ENCODE measurements at regions not wholly inside any gene's neighbourhood (a gene's known extent, or its start where the extent isn't known, plus 50 kb on each side); places are given as distances from the start of the nearest gene placed in this dataset.

DNA sequence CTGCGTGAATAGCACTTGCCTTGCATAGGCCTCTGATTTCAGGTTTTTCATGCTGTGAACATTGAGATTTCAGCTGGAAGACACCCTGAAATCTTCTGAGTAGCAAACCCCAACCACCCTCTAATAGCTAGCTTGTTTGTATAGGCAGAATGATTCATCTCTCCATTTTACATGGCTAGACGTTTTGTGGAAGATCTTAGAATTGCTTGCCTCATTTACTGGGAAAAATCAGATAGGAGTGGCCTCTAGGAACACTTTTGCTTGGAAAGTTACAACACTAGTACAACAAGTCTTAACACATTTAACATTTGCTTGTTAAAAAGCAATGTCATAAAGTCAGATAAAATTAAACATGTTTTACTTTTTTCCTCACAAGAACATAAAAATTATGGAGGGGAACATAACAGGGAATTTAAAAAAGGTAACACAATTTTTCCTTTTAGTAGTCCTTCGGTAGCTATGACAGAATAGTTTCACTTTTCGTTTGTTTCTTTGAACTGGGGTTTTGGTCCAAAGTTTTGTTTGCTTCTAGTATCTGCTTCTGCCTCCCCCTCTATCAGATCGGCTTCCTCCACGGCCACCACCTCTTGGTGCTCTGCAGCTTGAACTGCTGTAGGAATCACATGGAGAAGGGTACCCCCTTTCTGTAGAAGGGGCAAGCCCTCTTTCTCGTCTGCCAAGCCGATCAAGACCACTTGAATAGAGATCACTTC lies 102.2 kb upstream of the PTCHD4 start:
- H3K27me3 ChIP-seq, result no peaks in the 10 kb centered on the region
- TF ChIP-seq, protein P1, sequence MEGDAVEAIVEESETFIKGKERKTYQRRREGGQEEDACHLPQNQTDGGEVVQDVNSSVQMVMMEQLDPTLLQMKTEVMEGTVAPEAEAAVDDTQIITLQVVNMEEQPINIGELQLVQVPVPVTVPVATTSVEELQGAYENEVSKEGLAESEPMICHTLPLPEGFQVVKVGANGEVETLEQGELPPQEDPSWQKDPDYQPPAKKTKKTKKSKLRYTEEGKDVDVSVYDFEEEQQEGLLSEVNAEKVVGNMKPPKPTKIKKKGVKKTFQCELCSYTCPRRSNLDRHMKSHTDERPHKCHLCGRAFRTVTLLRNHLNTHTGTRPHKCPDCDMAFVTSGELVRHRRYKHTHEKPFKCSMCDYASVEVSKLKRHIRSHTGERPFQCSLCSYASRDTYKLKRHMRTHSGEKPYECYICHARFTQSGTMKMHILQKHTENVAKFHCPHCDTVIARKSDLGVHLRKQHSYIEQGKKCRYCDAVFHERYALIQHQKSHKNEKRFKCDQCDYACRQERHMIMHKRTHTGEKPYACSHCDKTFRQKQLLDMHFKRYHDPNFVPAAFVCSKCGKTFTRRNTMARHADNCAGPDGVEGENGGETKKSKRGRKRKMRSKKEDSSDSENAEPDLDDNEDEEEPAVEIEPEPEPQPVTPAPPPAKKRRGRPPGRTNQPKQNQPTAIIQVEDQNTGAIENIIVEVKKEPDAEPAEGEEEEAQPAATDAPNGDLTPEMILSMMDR (IDR thresholded peaks at IDR 0.05), result no peak

DNA sequence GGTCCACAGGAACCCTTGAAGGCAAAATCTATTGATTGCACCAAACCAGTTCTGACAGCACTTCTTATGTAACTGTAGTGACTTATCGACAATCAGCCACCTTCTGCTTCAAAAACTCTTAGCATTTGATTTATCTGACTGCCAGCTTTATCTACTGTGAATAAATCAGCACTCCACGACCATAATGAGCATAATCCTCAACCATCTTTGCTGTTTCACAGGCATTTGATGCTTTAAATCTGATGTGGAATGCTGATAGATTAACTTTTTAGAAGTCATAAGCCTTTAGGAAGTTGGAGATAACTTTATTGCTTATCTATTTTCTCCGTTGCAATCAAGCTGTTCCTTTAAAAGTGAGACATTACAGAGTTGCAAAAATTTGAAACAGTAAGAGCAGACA lies 101.5 kb upstream of the PTCHD4 start:
- DNase-seq, result no peak
- TF ChIP-seq, protein P1 (IDR thresholded peaks at IDR 0.05), result no peak
- no peak overlapping the region for H3K27ac ChIP-seq
- intact Hi-C loops (cut with DNase I; ENCODE audit: low total_unique reads), result no loop called here
- no peak overlapping the region for H3K4me3 ChIP-seq
- H3K36me3 ChIP-seq, result no peaks in the 10 kb centered on the region
- H3K4me1 ChIP-seq, result no peaks in the 10 kb centered on the region
- H3K27me3 ChIP-seq, result no peaks in the 10 kb centered on the region
- no peaks in the 10 kb centered on the region for H3K9me3 ChIP-seq

More for the DNA sequence above, 102.2 kb upstream of the PTCHD4 start:
- intact Hi-C loops (cut with DNase I; ENCODE audit: low total_unique reads), result no loop called here
- no peak overlapping the region for H3K27ac ChIP-seq
- no peak overlapping the region for H3K4me3 ChIP-seq
- no peak for DNase-seq
- H3K4me1 ChIP-seq, result no peaks in the 10 kb centered on the region
- no peaks in the 10 kb centered on the region for H3K36me3 ChIP-seq
- H3K9me3 ChIP-seq, result no peaks in the 10 kb centered on the region

DNA sequence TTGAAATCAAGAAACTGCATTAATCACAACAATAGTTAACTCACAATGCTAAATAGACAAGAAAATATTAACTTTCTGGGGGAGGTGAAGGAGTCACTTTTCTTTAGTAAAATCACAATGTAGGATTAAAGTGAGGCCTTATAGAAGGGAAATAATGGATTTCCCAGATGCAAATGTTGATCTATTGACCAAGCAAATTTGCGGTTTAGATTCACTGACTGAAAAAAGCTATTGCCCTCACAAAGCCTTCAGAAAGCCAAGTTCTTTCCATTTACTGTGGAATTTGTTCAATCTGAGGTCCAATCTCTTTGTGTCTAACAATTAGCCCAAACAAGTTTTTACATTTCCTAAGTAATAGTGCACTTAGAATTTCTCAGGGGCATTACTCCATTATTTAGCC lies 95.1 kb upstream of the PTCHD4 start:
- no peaks in the 10 kb centered on the region for H3K4me1 ChIP-seq
- H3K27me3 ChIP-seq, result no peaks in the 10 kb centered on the region
- TF ChIP-seq, protein P1 (IDR thresholded peaks at IDR 0.05), result no peak
- peaks cover 0 to 3% (median 0%) of the 10 kb centered on the region in 3 donors for H3K9me3 ChIP-seq
- H3K27ac ChIP-seq, result no peak overlapping the region
- no peak overlapping the region for H3K4me3 ChIP-seq
- intact Hi-C loops (cut with DNase I; ENCODE audit: low total_unique reads), result no loop called here
- H3K36me3 ChIP-seq, result no peaks in the 10 kb centered on the region
- no peak for DNase-seq

DNA sequence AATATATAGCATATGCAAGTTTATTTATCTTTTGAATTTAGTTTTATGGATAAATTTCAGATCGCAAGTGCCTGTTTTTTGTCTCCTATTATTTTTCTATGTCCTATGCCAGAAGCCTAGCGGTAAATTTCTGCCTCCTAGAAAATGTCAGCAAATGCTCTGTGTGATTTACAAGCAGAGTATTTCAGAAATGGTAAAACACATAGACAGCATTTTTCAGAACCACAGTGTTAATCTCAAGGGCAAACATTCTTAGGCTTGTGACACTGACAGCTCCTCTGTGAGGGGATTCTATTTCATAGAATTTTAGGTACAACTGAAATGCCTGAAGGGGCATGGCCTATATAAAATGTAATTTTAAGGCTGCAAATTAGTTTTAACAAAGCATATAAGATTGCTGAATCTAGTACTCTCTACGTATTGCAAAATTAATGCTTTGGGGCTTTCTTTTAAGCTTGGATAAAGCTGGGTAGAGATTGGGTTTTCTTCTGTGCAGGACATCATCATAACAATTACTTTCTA lies 89.9 kb upstream of the PTCHD4 start:
- intact Hi-C loops (cut with DNase I; ENCODE audit: low total_unique reads), result no loop called here
- no peaks in the 10 kb centered on the region for H3K27me3 ChIP-seq
- TF ChIP-seq, protein P1 (IDR thresholded peaks at IDR 0.05), result no peak
- no peaks in the 10 kb centered on the region for H3K4me1 ChIP-seq
- H3K36me3 ChIP-seq, result no peaks in the 10 kb centered on the region
- H3K4me3 ChIP-seq, result no peak overlapping the region
- no peak overlapping the region for H3K27ac ChIP-seq
- H3K9me3 ChIP-seq, result peaks cover 0 to 3% (median 0%) of the 10 kb centered on the region in 3 donors
- DNase-seq, result no peak

DNA sequence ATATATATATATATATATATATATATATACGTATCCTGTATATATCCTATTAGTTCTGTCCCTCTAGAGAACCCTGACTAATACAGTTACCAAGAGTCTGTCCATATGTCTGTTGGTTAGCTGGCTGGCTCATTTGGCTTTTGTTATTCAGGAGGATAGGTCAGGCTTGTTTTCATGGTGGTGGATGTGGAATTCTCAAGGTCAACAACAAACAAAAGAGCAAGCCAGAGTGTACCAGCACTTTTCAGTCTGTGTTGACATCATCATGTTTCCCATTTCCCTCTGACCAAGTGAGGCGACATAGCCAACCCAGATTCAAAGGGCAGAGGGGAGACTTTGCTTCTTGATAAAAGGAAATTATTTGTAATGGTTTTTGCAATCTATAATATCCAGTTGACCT lies 88.5 kb upstream of the PTCHD4 start:
- H3K27me3 ChIP-seq, result no peaks in the 10 kb centered on the region

More for the DNA sequence above, 88.5 kb upstream of the PTCHD4 start:
- Histone ChIP-seq H3K4me3 (no peak overlapping the region), H3K36me3 (no peaks in the 10 kb centered on the region), H3K4me1 (no peaks in the 10 kb centered on the region), H3K9me3 (peaks cover 0 to 3% (median 0%) of the 10 kb centered on the region in 3 donors), H3K27ac (no peak overlapping the region)
- DNase-seq, result no peak
- TF ChIP-seq, protein P1 (IDR thresholded peaks at IDR 0.05), result no peak
- intact Hi-C loops (cut with DNase I; ENCODE audit: low total_unique reads), result no loop called here
